ENCODE measurements at regions not wholly inside any gene's neighbourhood (a gene's known extent, or its start where the extent isn't known, plus 50 kb on each side); places are given as distances from the start of the nearest gene placed in this dataset.

- no peak overlapping the region for H3K4me3 ChIP-seq (ENCODE audit: low read depth, low read length)
- no peak for TF ChIP-seq CTCF (conservative IDR thresholded peaks at IDR 0.05; ENCODE audit: low read depth, low read length)
- no peak for DNase-seq (ENCODE audit: low read depth)
These were observed 101.6 kb downstream of the ARL5B start for GRCh38 chr10:18760836-18761235.

- H3K4me3 ChIP-seq (ENCODE audit: low read depth, low read length), result no peak overlapping the region
- peak; percentile 2 for DNase-seq (ENCODE audit: low read depth)
- TF ChIP-seq CTCF (conservative IDR thresholded peaks at IDR 0.05; ENCODE audit: low read depth, low read length), result no peak
These were observed 108.8 kb downstream of the ARL5B start for GRCh38 chr10:18767981-18768380.

GRCh38 chr10:18773180-18773579, 113.9 kb downstream of the ARL5B start:
- TF ChIP-seq CTCF (conservative IDR thresholded peaks at IDR 0.05; ENCODE audit: low read depth, low read length), result no peak
- no peak overlapping the region for H3K4me3 ChIP-seq (ENCODE audit: low read depth, low read length)
- DNase-seq (ENCODE audit: low read depth), result no peak

- no peak overlapping the region for H3K4me3 ChIP-seq (ENCODE audit: low read depth, low read length)
- TF ChIP-seq CTCF (conservative IDR thresholded peaks at IDR 0.05; ENCODE audit: low read depth, low read length), result no peak
- no peak for DNase-seq (ENCODE audit: low read depth)
These were observed 118.0 kb downstream of the ARL5B start for GRCh38 chr10:18777258-18777657.

GRCh38 chr10:18786478-18786877, 127.2 kb downstream of the ARL5B start:
- H3K4me3 ChIP-seq (ENCODE audit: low read depth, low read length), result no peak overlapping the region
- peak; percentile 2 for DNase-seq (ENCODE audit: low read depth)
- TF ChIP-seq CTCF (conservative IDR thresholded peaks at IDR 0.05; ENCODE audit: low read depth, low read length), result no peak

GRCh38 chr10:18793951-18794350, 134.7 kb downstream of the ARL5B start:
- DNase-seq (ENCODE audit: low read depth), result peak; percentile 76
- no peak overlapping the region for H3K4me3 ChIP-seq (ENCODE audit: low read depth, low read length)
- TF ChIP-seq CTCF (conservative IDR thresholded peaks at IDR 0.05; ENCODE audit: low read depth, low read length), result peak; percentile 65

- no peak overlapping the region for H3K4me3 ChIP-seq (ENCODE audit: low read depth, low read length)
- no peak for DNase-seq (ENCODE audit: low read depth)
- no peak for TF ChIP-seq CTCF (conservative IDR thresholded peaks at IDR 0.05; ENCODE audit: low read depth, low read length)
These were observed 136.3 kb downstream of the ARL5B start for GRCh38 chr10:18795549-18795948.

Measured in choroid plexus epithelial cell (primary cell).